DMS153 treated with DMSO at 0.1 percent for 48 hours (cell line): ENCODE measurements at regions not wholly inside any gene's neighbourhood (a gene's known extent, or its start where the extent isn't known, plus 50 kb on each side); places are given as distances from the start of the nearest gene placed in this dataset.
"Not testable (repeated sequence)": the region's sequence is repeated elsewhere in the genome, so short reads cannot be mapped to it uniquely, and the experiment has no call there.

Experiments used
- DNase-seq: peaks from one replicate; lab custom pipeline; 2025; ENCODE audit not compliant: unreplicated experiment; lab: John Stamatoyannopoulos, UW

DNA sequence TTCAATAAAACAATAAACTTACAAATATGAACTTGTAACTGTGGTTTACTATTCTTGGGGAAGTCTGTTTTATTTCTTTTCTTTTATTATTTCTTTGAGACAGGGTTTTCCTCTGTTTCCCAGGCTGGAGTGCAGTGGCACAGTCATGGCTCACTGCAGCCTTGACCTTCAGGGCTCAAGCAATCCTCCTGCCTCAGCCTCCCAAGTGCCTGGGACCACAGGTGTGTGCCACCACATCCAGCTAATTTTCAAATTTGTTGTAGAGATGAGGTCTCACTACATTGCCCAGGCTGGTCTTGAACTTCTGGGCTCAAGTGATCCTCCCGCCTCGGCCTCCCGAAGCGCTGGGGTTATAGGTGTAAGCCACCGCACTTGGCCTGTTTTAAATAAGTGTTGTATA is 343.4 kb downstream of the SOX9 start:
- DNase-seq = not testable (repeated sequence)

DNA sequence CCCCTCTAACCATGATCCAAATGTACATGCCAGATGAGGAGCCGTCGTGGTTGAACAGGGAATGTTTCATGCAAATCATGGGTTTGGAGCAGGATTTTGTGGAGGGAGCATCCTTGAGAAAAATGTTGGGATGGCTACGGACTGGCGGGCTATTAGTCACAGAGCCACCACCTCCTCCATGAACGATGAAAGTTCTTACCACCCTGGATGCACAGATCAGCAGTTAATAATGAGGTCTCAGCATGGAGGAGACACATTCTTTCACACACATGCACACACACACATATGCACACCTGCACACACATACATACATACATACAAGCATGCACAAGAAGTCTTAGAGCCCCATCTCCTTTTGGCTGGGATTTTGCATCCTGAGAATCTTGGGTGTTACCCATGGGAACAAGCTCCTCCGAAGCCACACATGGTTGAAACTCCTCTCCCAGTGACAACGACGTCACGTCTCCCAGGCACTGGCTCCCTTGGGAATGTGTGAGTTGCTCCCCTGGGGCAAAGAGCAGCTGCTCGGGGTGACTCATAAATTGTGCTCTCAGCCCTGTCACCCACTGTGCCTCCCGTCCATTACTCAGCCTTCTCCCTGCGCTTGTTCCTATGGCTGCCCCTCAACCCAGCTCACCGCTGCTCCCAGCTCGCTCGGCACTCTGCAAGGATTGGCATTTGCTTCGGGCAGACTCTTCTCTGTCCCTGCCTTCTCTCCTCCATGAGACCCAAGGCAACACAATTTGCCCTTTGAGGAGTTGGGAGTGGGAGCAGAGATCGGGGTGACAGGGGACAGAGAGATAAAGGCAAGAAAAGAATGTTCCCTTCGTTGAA is 344.6 kb downstream of the SOX9 start:
- peak; percentile 81 for DNase-seq

DNA sequence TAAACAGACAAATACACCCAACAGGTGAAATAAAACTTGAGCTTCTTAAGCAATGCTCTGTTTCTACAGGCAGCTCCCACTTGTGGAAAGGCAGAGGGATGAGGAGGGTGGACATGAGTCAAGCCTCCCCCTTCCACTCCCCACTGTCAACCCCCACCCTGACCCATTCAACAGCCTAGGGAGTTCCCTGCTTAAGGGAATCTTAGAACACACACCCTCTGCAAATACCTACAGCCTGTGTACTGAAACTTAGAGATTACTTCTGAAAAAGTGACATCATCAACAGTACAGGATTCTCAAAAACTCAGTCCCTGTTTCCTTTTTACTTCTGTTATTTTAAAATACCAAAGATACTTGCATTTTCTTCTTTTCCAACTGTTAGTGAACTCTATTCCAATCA is 345.4 kb downstream of the SOX9 start:
- no peak for DNase-seq

DNA sequence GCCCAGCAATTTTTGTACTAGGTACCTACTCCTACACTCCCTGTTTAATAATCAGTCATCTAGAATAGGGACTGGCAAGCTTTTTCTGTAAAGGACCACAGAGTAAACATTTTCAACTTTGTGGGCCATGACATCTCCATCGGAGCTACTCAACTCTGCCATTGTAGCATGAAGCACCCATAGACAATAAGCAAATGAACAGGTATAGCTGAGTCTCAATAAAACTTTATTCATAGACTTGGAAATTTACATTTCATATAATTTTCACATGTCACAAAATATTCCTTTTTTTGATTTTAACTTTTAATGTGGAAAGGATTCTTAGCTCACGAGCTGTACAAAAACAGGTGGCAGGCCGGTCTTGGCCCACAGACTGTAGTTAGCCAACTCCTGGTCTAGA is 345.8 kb downstream of the SOX9 start:
- DNase-seq = no peak

DNA sequence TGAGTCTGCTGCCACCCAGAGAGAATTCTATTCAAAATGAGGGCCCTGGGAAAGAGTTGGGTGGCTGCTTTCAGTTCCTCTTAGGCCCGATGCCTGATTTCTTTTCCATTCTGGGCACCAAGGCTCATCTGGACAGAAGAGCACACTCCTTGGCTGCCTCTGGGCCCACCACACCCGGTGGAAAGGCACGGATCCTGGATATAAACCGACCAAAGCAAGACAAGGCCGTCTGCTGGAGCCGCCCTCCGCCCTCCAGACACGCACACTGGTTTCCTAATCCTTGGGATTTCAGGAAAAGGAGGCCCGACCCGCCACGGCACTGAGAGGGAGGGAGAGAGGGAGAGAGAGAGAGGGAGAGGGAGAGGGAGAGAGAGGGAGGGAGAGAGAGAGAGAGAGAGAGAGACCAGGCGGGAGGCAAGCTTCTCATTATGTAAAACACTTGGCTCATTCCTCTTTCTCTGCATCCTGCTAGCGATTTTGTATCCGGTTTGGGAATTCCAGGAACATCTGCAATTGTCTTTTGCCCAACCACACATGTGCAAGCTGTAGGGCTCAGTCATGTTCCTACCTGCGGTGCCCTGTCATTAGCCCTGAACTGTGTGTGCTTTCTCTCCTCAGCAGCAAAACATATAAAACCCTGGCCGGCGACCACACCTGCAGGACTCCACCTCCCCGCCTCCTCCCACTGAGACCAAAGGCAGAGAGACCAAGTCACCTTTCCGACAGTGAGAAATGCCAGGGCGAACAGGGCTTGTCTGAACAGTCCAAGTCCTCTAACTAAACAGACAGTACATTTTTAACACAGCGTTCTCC is 347.2 kb downstream of the SOX9 start:
- DNase-seq = no peak

DNA sequence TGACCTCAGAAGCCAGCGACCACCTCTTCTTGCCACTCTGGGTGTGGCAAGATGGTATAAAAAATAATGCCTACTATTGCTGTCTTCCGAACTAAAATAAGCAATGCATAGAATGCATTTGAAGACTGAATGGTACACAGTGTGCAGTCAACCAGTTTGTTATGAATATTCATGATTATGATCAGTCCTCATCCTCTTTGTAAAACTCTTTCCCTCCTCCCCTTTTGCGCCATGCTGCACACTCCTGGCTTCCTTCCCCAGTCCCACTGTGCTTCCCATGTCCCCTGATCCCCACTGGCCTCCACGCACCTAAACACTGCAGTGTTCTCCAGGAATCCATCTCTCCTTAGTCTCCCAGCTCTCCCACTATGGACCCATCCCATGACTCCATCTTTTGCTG is 348.0 kb downstream of the SOX9 start:
- DNase-seq = no peak

DNA sequence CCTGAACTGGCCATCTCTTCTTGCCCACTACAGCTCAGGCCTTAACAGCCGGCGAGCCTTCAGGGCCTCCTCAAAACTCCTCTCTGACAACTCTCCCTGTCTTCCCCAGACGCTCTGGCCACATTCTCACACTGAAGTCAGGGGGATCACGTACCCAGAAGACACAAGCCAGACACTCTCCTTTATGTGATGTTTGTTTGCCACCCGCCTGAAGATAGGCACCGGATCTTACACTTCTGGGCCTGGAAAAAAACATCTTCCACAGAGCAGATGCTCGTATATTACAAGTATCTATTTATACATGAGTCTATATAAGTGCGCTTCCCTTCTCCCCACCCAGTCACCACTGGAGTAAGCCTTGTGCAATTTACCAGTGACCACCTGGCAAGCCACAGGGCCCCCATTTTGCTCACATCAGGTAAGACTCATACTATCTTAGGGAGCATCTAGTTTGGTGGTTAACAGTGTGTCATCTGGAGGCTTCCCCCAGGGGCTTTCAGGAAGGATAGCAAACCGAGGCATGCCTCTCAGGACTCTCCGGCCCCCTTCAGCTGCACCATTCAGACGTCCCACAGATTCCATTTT is 349.4 kb downstream of the SOX9 start:
- DNase-seq = no peak

DNA sequence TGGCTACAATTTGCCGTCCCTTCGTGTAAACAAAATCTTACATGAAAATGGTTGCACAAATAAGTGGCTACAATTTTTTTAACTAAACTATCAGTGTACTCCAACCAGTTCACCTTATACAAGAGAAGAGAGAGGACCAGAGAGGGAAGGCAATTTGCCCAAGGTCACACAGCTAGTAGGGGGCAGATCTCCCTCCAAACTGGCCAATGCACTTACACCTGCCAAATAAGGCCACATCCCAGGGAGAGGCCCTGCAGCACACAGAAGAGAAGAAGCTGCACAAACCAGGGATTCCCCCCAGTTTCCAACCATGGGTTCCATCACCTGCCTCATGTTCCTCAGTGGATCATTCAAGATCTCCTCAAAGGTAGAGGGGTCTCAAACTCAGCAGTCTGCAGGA is 349.9 kb downstream of the SOX9 start:
- no peak for DNase-seq

DNA sequence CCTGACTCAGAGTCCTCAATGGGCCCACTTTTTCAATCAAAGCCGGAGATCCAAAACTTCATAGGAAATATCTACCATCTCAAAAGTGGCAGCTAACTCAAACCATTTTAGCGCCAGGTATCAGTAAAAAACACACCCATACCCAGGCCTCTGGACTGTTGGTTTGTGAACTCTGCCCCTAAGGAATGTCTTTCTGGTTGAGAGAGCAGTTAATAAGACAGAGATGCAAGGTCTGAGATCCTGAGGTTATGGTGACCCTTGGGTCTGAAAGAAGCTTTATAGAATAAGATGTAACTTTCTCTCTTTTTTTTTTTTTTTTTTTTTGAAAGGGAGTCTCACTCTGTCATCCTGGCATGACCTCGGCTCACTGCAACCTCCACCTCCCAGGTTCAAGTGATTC is 350.5 kb downstream of the SOX9 start:
- DNase-seq = no peak

DNA sequence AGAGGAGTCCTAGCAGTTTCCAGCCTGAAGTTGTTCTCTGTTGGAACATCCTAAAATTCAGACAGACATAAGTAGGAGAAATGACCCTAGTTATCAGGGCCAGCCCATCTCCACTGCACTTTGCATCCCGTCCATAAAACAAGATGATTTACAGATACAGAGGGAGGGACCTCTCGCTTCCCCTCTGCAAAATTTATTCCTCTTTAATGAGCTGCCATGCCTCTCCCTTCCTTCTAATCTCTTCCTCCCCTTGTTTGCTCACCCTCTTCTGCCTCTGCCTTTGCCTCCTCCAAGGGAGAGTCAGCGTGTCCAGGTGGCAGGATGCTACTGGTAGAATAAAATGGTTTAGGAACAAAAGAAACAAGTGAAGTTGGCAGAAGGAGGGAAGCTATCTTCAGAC is 351.3 kb downstream of the SOX9 start:
- no peak for DNase-seq

DNA sequence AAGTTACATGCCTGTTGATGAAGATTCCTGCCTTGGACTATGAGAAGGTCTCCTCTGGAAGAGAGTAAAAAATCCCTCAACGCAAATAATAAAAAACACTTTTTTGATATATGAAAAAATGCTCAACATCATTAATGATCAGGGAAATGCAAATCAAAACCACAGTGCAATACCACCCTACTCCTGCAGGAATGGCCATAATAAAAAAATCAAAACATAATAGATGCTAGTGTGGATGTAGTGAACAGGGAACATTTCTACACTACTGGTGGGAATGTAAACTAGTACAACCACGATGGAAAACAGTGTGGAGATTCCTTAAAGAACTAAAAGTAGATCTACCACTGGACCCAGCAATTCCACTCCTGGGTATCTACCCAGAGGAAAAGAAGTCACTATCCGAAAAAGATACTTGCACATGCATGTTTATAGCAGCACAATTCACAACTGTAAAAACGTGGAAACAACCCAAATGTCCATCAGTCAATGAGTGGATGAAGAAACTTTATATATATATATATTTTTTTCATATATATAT is 352.1 kb downstream of the SOX9 start:
- not testable (repeated sequence) for DNase-seq

DNA sequence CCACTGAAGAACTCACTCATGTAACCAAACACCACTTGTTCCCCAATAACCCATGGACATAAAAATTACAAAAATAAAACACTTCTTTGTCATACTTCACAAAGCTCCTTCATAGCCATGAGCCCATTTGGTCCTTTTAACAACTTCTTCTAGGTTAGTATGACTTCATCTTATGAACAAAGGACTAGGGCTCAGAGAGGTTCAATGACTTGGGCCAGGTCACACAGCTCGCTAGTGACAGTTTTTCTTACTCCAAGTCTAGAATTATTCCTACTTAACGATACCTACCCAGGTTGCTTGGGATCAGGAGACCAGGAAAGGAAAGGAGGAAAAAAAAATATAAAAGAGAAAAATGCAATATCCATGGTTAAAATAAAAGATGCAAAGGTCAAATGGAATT is 353.4 kb downstream of the SOX9 start:
- no peak for DNase-seq

DNA sequence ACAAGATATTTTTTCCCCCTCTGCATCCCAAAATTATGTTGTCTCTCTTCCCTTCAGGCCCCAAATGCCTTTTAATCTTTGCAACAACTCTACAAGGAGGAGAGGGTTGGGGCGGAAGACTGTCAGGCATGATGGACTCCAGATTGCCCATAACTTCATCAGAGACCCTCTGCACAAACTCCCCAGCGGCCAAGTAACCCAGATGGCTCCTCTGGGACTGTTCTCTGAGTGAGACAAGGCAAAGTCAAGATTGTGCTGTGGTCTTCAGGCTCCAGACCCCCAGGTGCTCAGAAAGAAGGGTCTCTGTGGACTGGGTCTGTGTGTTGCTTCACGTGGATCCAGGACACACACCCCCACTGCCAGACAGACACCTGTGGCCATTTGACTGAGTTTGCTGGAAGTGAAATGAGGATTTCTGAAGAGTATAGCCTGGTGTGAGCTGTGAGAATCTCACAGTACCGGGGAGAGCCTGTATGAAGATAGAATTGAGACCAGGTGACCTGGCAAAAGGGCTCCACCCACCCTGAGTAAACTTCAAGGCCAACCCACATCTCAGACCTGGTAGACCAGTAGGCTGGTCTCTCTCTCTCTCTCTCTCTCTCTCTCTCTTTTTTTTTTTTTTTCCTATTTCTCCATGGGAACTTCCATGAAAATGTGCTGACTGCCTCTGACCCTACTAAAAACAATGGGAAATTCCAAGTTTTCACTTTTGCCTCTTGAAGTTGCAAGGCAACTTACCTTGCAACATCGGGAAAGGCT is 354.1 kb downstream of the SOX9 start:
- DNase-seq = no peak

DNA sequence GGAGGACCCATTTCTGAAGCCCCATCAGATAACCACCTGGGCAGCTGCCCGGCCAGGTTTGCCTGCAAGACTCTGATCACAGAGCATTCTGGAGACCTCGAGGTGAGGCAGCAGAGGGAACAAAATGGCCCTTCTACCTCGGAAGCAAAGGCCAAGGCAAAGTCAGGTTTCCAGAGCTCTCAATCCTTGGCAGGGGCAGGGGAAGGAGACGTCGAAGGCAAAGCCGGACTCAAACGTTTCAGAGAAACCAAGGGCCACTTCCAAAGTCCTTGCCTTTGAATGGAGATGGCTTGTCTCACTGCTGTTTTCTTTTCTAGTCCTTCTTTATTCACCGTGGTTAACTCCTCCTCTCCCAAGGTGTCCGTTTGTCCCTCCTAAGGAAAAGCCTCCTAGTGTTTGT is 355.3 kb downstream of the SOX9 start:
- no peak for DNase-seq

DNA sequence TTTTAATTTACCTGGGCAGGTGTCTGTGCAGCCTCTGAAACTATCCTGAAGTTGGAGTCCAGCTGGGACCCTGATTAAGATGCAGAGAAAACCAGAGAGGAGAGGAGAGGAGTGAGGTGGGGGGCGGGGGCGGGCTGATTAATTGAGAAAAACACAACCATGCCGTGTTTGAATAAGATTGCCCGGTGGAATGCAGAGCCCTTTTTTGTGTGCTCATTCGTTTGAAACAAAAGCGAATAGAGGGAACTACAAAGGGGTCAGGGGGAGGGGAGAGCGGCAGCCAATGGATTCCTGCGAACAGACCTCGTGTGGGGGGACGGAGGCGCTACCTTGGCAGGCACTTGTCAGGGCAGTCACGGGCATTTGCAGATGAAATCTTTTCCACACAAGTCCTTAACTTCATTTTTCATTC is 355.8 kb downstream of the SOX9 start:
- no peak for DNase-seq

DNA sequence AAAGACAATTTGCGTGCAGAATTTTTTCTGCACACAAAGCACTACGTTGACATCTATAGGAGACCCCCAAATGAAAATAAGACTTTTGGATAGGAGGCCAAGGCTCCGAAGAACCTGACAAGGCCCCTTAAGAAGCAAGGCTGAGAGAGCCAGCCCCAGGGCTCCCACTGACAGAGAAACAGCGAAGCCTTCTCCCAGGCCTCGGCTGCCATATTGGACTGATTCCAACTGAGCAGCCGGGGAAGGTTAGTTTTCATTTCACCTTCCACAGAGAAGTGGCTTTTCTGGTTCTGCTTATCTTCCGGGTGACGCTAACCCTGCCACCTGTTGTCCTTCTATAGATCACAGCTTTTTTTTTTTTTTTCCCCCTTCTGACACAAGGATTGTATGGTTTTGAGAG is 356.7 kb downstream of the SOX9 start:
- peak; percentile 58 for DNase-seq

DNA sequence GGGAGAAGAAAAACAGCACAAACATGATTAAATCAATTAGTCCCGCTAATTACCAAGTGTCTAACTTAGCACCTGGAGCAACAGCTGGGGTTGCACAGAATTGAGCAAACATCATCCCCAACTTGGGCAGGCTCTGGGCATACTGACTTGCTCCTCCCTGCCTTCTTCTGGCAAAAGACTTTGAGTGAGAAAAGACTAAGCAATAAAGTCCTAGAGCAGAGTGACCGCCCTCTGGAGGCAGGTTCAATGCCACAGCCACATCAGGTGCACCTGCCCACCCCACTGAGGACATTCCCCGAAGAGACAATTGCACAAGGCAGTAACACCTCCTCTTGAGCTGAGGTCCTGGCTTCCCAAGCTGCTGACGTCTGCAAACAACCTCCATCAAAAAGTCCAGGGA is 358.3 kb downstream of the SOX9 start:
- no peak for DNase-seq

DNA sequence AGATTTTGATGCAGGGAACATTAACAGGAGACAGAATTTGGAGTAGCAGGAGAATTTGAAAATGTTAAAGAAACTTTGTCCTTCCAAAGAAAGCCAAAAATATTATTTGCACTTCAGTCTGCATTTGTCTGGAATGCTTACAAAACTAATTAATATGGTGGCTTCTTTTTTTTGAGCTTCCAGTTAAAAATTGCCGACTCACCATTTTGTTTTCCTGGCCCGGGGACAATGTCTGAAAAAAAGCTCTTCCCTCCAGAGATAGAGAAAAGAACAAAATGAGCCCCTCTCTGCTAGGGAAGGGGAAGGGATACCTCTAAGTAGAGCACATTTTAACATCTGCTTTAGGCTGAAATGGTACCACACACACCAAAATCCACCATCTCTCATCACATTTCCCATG is 360.8 kb downstream of the SOX9 start:
- no peak for DNase-seq

DNA sequence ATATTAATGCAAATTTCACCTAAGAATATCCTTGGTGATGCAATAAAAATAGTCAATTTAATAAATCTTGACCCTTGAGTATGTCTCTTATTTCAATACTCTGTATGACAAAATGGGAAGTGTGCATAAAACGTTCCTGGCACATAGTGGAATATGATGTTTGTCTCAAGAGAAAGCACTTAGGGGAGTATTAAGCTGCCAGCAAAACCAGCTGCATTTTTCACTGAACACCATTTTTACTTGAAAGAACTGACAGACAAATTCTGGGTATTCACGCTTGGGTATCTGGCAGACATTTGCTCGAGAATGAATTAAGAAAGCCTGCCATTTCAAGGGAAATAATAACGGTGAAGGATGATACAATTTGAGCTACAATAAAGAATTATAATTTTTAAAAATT is 364.8 kb downstream of the SOX9 start:
- no peak for DNase-seq

DNA sequence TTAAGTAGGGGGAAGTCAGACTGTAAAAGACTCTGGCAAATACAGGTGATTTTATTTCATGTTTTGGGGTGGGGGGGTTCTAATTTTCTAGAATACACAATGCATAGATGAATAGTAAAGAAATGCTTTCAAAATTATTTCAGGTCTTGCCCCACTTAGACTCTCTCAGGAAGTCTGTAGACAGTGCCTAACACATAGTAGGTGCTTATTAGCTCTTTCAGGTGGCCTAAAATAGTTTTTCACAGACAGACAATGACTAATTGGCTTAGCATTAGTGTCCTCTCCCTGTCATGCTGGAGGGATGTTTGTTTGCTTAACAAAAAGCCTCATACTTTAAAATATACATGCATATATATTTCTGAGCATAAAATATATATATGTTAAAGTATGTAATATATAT is 366.0 kb downstream of the SOX9 start:
- no peak for DNase-seq
